A673 (cell line): ENCODE measurements at regions not wholly inside any gene's neighbourhood (a gene's known extent, or its start where the extent isn't known, plus 50 kb on each side); places are given as distances from the start of the nearest gene placed in this dataset.
"Not testable (repeated sequence)": the region's sequence is repeated elsewhere in the genome, so short reads cannot be mapped to it uniquely, and the experiment has no call there.

Source experiments
- BruUV-seq: library from RNA; stranded (reverse); fragments of 400-500 nt; replicated peaks from 2 replicates; lab custom pipeline; 2021; lab: Mats Ljungman, UMichigan
- CTCF ChIA-PET: fragments of 300-600 bp; sonication (Branson Sonifier 250); formaldehyde crosslinking; loops from one replicate; lab custom pipeline; 2022; ENCODE audit warnings: antibody characterized with exemption; lab: Charles Lee
- POLR2A ChIA-PET: fragments of 300-600 bp; sonication (Branson Sonifier 250); formaldehyde crosslinking; loops from one replicate; lab custom pipeline; 2022; ENCODE audit warnings: antibody characterized with exemption; ENCODE audit not compliant: low non-redundant PET; lab: Charles Lee
- DNase-seq: peaks from one replicate; pipeline ENCODE4 v3.0.0-alpha.2; 2015; ENCODE audit warnings: low spot score
- H3K27ac ChIP-seq: fragments of 200-600 bp; sonication (generic); 2 replicates; pipeline ENCODE4 v1.5.1; 2016; ENCODE audit warnings: mixed run types, low read depth, mild to moderate bottlenecking, mixed read lengths, antibody characterized with exemption, low read length; ENCODE audit not compliant: poor library complexity, severe bottlenecking
- H3K27me3 ChIP-seq: fragments of 200-600 bp; sonication (generic); replicated peaks from 2 replicates; pipeline ENCODE4 v1.6.1; 2017; ENCODE audit warnings: mixed run types, low read depth, mild to moderate bottlenecking, mixed read lengths, antibody characterized with exemption, low read length; ENCODE audit not compliant: insufficient read depth, poor library complexity
- H3K36me3 ChIP-seq: fragments of 200-600 bp; sonication (generic); 2 replicates; pipeline ENCODE4 v1.6.1; 2016; ENCODE audit warnings: mixed run types, mild to moderate bottlenecking, mixed read lengths, antibody characterized with exemption, low read length; ENCODE audit not compliant: insufficient read depth, poor library complexity, severe bottlenecking
- H3K4me1 ChIP-seq: fragments of 200-600 bp; sonication (generic); 2 replicates; pipeline ENCODE4 v1.6.1; 2017; ENCODE audit warnings: mixed run types, mild to moderate bottlenecking, mixed read lengths, antibody characterized with exemption, low read length; ENCODE audit not compliant: insufficient read depth, poor library complexity, severe bottlenecking
- H3K4me3 ChIP-seq: fragments of 200-600 bp; sonication (generic); 2 replicates; pipeline ENCODE4 v1.5.1; 2016; ENCODE audit warnings: low read depth, mixed run types, mild to moderate bottlenecking, mixed read lengths, low read length; ENCODE audit not compliant: poor library complexity, severe bottlenecking
- H3K9me3 ChIP-seq: fragments of 200-600 bp; sonication (generic); 2 replicates; pipeline ENCODE4 v1.6.1; 2016; ENCODE audit warnings: mixed run types, low read depth, mild to moderate bottlenecking, mixed read lengths, antibody characterized with exemption, low read length; ENCODE audit not compliant: poor library complexity, severe bottlenecking
- EZH2 ChIP-seq: fragments of 200-600 bp; sonication (generic); IDR thresholded peaks from 2 replicates; pipeline ENCODE4 v1.6.1; 2017; ENCODE audit warnings: borderline replicate concordance, low read depth, mild to moderate bottlenecking, mixed read lengths, antibody characterized with exemption, low read length; ENCODE audit not compliant: poor library complexity, severe bottlenecking
- intact Hi-C: fragments of 100-400 bp; cut with micrococcal nuclease; formaldehyde crosslinking; loops from one replicate; pipeline ENCODE4 v1.10.0; 2022; ENCODE audit not compliant: unreplicated experiment
- TF ChIP-seq, protein P1 (sequence below): fragments of 300-800, 200-600 bp; sonication (generic); conservative IDR thresholded peaks from 2 replicates; pipeline ENCODE4 v1.5.1; 2017; ENCODE audit warnings: low read depth, mild to moderate bottlenecking, antibody characterized with exemption, low read length, moderate library complexity, mixed read lengths

DNA sequence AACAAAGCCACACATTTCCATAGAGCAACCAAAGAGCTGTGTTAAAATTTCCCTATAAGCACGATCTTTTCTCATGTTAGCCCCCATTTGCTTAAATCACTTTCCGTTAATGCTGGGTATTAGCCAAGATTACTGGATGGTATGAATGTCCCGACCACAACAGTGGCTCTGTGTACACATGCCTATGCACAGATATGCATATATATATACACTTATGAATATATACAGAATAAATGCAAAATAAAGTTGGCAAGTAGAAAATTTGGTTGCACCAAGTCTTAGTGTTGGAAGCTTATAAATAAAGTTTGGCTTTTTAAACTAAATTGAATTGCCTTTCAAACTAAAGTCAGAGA lies 265.9 kb upstream of the ETAA1 start:
- H3K27me3 ChIP-seq, result no peaks in the 10 kb centered on the region
- intact Hi-C loops, result loop anchor here (10.0 kb wide), 1 partner anchor 256 kb away; no protein-coding TSS in a partner anchor
- ChIA-PET POLR2A (no interaction called here), CTCF (no interaction called here)
- no peak for DNase-seq
- no peak overlapping the region for H3K4me3 ChIP-seq
- H3K9me3 ChIP-seq, result no peaks in the 10 kb centered on the region
- no peak overlapping the region for H3K27ac ChIP-seq
- TF ChIP-seq EZH2, result no peak
- TF ChIP-seq, protein P1, sequence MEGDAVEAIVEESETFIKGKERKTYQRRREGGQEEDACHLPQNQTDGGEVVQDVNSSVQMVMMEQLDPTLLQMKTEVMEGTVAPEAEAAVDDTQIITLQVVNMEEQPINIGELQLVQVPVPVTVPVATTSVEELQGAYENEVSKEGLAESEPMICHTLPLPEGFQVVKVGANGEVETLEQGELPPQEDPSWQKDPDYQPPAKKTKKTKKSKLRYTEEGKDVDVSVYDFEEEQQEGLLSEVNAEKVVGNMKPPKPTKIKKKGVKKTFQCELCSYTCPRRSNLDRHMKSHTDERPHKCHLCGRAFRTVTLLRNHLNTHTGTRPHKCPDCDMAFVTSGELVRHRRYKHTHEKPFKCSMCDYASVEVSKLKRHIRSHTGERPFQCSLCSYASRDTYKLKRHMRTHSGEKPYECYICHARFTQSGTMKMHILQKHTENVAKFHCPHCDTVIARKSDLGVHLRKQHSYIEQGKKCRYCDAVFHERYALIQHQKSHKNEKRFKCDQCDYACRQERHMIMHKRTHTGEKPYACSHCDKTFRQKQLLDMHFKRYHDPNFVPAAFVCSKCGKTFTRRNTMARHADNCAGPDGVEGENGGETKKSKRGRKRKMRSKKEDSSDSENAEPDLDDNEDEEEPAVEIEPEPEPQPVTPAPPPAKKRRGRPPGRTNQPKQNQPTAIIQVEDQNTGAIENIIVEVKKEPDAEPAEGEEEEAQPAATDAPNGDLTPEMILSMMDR, result no peak
- H3K36me3 ChIP-seq, result no peaks in the 10 kb centered on the region
- H3K4me1 ChIP-seq, result peaks cover 22% of the 10 kb centered on the region
- BruUV-seq, result no TSS peak

DNA sequence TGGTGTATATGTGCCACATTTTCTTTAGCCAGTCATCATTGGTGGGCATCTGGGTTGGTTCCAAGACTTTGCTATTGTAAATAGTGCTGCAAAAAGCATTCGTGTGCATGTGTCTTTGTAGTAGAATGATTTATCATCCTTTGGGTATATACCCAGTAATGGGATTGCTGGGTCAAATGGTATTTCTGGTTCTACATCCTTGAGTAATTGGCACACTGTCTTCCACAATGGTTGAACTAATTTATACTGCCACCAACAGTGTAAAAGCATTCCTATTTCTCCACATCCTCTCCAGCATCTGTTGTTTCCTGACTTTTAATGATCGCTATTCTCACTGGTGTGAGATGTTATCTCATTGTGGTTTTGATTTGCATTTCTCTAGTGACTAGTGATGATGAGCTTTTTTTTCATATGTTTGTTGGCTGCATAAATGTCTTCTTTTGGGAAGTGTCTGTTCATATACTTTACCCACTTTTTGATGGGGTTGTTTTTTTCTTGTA lies 264.6 kb upstream of the ETAA1 start:
- H3K9me3 ChIP-seq, CTCF ChIA-PET, H3K4me3 ChIP-seq, H3K36me3 ChIP-seq, H3K27ac ChIP-seq, H3K27me3 ChIP-seq, BruUV-seq: not testable (repeated sequence)
- intact Hi-C loops, result loop anchor here (10.0 kb wide), 1 partner anchor 258 kb away; no protein-coding TSS in a partner anchor
- peaks cover 22% of the 10 kb centered on the region for H3K4me1 ChIP-seq
- DNase-seq, result peak; percentile 82
- POLR2A ChIA-PET, result interaction anchor here (0.6 kb wide), 2 partner anchors 901 to 1963 kb away, joined by 3 to 20 read pairs; no protein-coding TSS in a partner anchor

DNA sequence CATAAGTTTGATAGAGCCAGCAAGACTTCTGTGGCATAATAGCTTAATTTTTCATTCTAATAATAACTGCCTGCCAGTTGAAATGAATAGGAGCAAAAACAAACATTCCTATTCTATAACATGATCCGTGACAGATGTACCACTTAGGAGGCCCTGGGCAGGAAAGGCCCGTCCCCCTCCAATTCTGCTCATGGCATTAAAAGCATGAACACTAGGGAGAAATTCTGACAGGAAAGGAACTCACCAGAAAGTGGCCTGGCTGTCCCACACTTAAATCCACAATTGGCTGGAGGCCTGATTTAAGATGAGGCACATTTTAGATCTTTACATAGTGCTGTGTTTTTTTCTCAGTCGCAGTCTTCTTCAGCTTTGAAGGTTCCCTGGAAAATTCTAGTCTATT lies 261.9 kb upstream of the ETAA1 start:
- TF ChIP-seq EZH2, result no peak
- TF ChIP-seq, protein P1, result no peak
- Histone ChIP-seq H3K4me1 (peaks cover 22% of the 10 kb centered on the region), H3K4me3 (no peak overlapping the region), H3K27ac (no peak overlapping the region), H3K9me3 (no peaks in the 10 kb centered on the region), H3K27me3 (no peaks in the 10 kb centered on the region), H3K36me3 (no peaks in the 10 kb centered on the region)
- ChIA-PET POLR2A (no interaction called here), CTCF (no interaction called here)
- BruUV-seq, result no TSS peak
- peak; percentile 78 for DNase-seq
- intact Hi-C loops, result loop anchor here (10.0 kb wide), 1 partner anchor 260 kb away; no protein-coding TSS in a partner anchor

DNA sequence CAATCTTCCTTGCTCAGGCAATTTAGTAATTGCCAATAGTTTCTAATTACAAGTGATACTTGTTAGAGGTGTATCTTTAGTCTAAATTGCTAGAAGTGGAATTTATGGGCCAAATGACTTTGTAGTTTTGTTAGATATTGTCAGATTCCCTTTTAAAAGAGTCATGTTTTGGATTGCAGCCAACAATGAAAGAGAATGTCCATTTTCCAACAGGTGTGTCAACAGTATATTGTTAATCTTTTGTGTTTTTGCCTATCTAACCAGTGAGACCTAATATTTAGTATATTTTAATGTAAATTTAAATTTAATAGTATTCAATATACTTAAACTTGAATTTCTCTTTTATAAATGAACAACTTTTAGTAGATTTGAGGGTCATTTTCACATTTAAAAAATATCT lies 259.4 kb upstream of the ETAA1 start:
- no TSS peak for BruUV-seq
- Histone ChIP-seq H3K4me3 (no peak overlapping the region), H3K27me3 (no peaks in the 10 kb centered on the region), H3K36me3 (no peaks in the 10 kb centered on the region), H3K4me1 (peaks cover 39% of the 10 kb centered on the region), H3K9me3 (no peaks in the 10 kb centered on the region), H3K27ac (no peak overlapping the region)
- TF ChIP-seq, protein P1, result no peak
- no peak for TF ChIP-seq EZH2
- intact Hi-C loops, result loop anchor here (10.0 kb wide), 1 partner anchor 263 kb away; no protein-coding TSS in a partner anchor
- no peak for DNase-seq
- CTCF ChIA-PET, result no interaction called here
- POLR2A ChIA-PET, result no interaction called here
